ENCODE measurements at regions not wholly inside any gene's neighbourhood (a gene's known extent, or its start where the extent isn't known, plus 50 kb on each side); places are given as distances from the start of the nearest gene placed in this dataset.
"Not testable (repeated sequence)": the region's sequence is repeated elsewhere in the genome, so short reads cannot be mapped to it uniquely, and the experiment has no call there.

- TF ChIP-seq CTCF (IDR thresholded peaks at IDR 0.05 in 2 of 3, conservative IDR thresholded peaks at IDR 0.05 in 1 of 3; ENCODE audit: control insufficient read depth in 2 of 3, extremely low read depth in 1 of 3, insufficient read depth in 1 of 3, low read depth in 3 of 3, low read length in 3 of 3) (peak; percentile 85 to 96 (median 94)), HDGF (IDR thresholded peaks at IDR 0.05) (no peak), RAD21 (IDR thresholded peaks at IDR 0.05; ENCODE audit: insufficient read depth, low read depth, low read length) (peak; percentile 81), RUNX3 (IDR thresholded peaks at IDR 0.05; ENCODE audit: low read length) (peak; percentile 28; the same call in 1 of the 2 replicates)
Observed at GRCh38 chrX:109890910-109891502, 111.9 kb upstream of the TMEM164 start (continued).

- CTCF ChIA-PET; BruUV-seq (replicated peaks); POLR2A ChIA-PET; H3K9ac ChIP-seq (ENCODE audit: control insufficient read depth, insufficient read depth, low read length); in situ Hi-C loops (cut with MboI); H3K27me3 ChIP-seq (replicated peaks in 1 of 2; ENCODE audit: control insufficient read depth in 2 of 2, insufficient read depth in 2 of 2, low read length in 1 of 2); DNase-seq (ENCODE audit: low read depth, low spot score); H3K4me1 ChIP-seq (ENCODE audit: control insufficient read depth, insufficient read depth, low read length); H3K36me3 ChIP-seq (ENCODE audit: control insufficient read depth in 2 of 2, insufficient read depth in 2 of 2, low read length in 1 of 2); H2AFZ ChIP-seq (ENCODE audit: control insufficient read depth, low read depth, low read length); intact Hi-C loops (cut with micrococcal nuclease; ENCODE audit: unreplicated experiment); H4K20me1 ChIP-seq (ENCODE audit: control insufficient read depth, insufficient read depth); ATAC-seq; H3K9me3 ChIP-seq (replicated peaks; ENCODE audit: control insufficient read depth, insufficient read depth, low read length); RAD21 ChIA-PET (ENCODE audit: unreplicated experiment); H3K27ac ChIP-seq (ENCODE audit: control insufficient read depth, insufficient read depth); FAIRE-seq; H3K4me2 ChIP-seq (ENCODE audit: control insufficient read depth, insufficient read depth); H3K79me2 ChIP-seq (ENCODE audit: control insufficient read depth, insufficient read depth, low read length); H3K4me3 ChIP-seq; SMC1A ChIA-PET (ENCODE audit: uncharacterized antibody, unreplicated experiment): not testable (repeated sequence)
- WGBS (ENCODE audit: insufficient coverage, insufficient replicate concordance, low lambda C conversion rate, missing lambda C conversion rate): 100% methylated on average over 1 of the region's 1 CpG
Observed at GRCh38 chrX:109896024-109896423, 106.9 kb upstream of the TMEM164 start.
